ACC112 (cell line): ENCODE measurements at regions not wholly inside any gene's neighbourhood (a gene's known extent, or its start where the extent isn't known, plus 50 kb on each side); places are given as distances from the start of the nearest gene placed in this dataset.

Experiments used
- H2AFZ ChIP-seq: fragments of 200-600 bp; sonication (generic); one replicate; pipeline ENCODE4 v1.6.0; 2017; ENCODE audit warnings: antibody characterized with exemption, low read length; ENCODE audit not compliant: unreplicated experiment
- H3K27ac ChIP-seq: fragments of 200-600 bp; sonication (generic); 2 replicates; pipeline ENCODE4 v1.5.1; 2014; ENCODE audit warnings: low read depth, mild to moderate bottlenecking, antibody characterized with exemption, low read length, moderate library complexity
- H3K27me3 ChIP-seq: fragments of 200-600 bp; sonication (generic); 2 replicates; pipeline ENCODE4 v1.6.1; 2014; ENCODE audit warnings: mild to moderate bottlenecking, antibody characterized with exemption, low read length, moderate library complexity, mixed read lengths; ENCODE audit not compliant: insufficient read depth
- H3K36me3 ChIP-seq: fragments of 200-600 bp; sonication (generic); 2 replicates; pipeline ENCODE4 v1.6.1; 2016; ENCODE audit warnings: mild to moderate bottlenecking, antibody characterized with exemption, low read length, moderate library complexity, mixed read lengths; ENCODE audit not compliant: insufficient read depth
- H3K4me1 ChIP-seq: fragments of 200-600 bp; sonication (generic); one replicate; pipeline ENCODE4 v1.6.1; 2016; ENCODE audit warnings: low read length, mixed read lengths; ENCODE audit not compliant: insufficient read depth, unreplicated experiment, control insufficient read depth
- H3K4me3 ChIP-seq: fragments of 200-600 bp; sonication (generic); 2 replicates; pipeline ENCODE4 v1.5.1; 2014; ENCODE audit warnings: mild to moderate bottlenecking, low read depth, low read length
- H3K79me2 ChIP-seq: fragments of 200-600 bp; sonication (generic); one replicate; pipeline ENCODE4 v1.6.0; 2016; ENCODE audit warnings: low read length; ENCODE audit not compliant: control insufficient read depth, unreplicated experiment, insufficient read depth

GRCh38 chr3:82816086-82816485 is 1054.6 kb upstream of the GBE1 start:
- Histone ChIP-seq H2AFZ (no peak overlapping the region), H3K36me3 (no peaks in the 10 kb centered on the region), H3K4me3 (no peak overlapping the region), H3K27me3 (no peaks in the 10 kb centered on the region), H3K79me2 (no peaks in the 10 kb centered on the region), H3K4me1 (no peaks in the 10 kb centered on the region), H3K27ac (no peak overlapping the region)

GRCh38 chr3:82815417-82816058 is 1054.1 kb upstream of the GBE1 start:
- no peak overlapping the region for H3K4me3 ChIP-seq
- no peaks in the 10 kb centered on the region for H3K27me3 ChIP-seq
- no peak overlapping the region for H2AFZ ChIP-seq
- no peaks in the 10 kb centered on the region for H3K79me2 ChIP-seq
- no peak overlapping the region for H3K27ac ChIP-seq
- H3K36me3 ChIP-seq: no peaks in the 10 kb centered on the region
- H3K4me1 ChIP-seq: no peaks in the 10 kb centered on the region

- H3K79me2 ChIP-seq: no peaks in the 10 kb centered on the region
- H3K4me3 ChIP-seq: no peak overlapping the region
- no peaks in the 10 kb centered on the region for H3K27me3 ChIP-seq
- no peak overlapping the region for H3K27ac ChIP-seq
- no peaks in the 10 kb centered on the region for H3K4me1 ChIP-seq
- no peak overlapping the region for H2AFZ ChIP-seq
- H3K36me3 ChIP-seq: no peaks in the 10 kb centered on the region
Observed at GRCh38 chr3:82814660-82815059, 1053.2 kb upstream of the GBE1 start.

- Histone ChIP-seq H3K27ac (no peak overlapping the region), H3K79me2 (no peaks in the 10 kb centered on the region), H3K27me3 (no peaks in the 10 kb centered on the region), H3K4me1 (no peaks in the 10 kb centered on the region), H2AFZ (no peak overlapping the region), H3K36me3 (no peaks in the 10 kb centered on the region), H3K4me3 (no peak overlapping the region)
Observed at GRCh38 chr3:82807781-82808180, 1046.3 kb upstream of the GBE1 start.

- Histone ChIP-seq H2AFZ (no peak overlapping the region), H3K27ac (no peak overlapping the region), H3K4me3 (no peak overlapping the region), H3K36me3 (no peaks in the 10 kb centered on the region), H3K79me2 (no peaks in the 10 kb centered on the region), H3K27me3 (no peaks in the 10 kb centered on the region), H3K4me1 (no peaks in the 10 kb centered on the region)
Observed at GRCh38 chr3:82802501-82802900, 1041.1 kb upstream of the GBE1 start.

- H2AFZ ChIP-seq: no peak overlapping the region
Observed at GRCh38 chr3:82800248-82800647, 1038.8 kb upstream of the GBE1 start.

GRCh38 chr3:82796765-82797164 is 1035.3 kb upstream of the GBE1 start:
- H3K4me1 ChIP-seq: no peaks in the 10 kb centered on the region
- no peaks in the 10 kb centered on the region for H3K36me3 ChIP-seq
- H3K27ac ChIP-seq: no peak overlapping the region
- H3K4me3 ChIP-seq: no peak overlapping the region
- no peaks in the 10 kb centered on the region for H3K27me3 ChIP-seq
- no peaks in the 10 kb centered on the region for H3K79me2 ChIP-seq
- H2AFZ ChIP-seq: no peak overlapping the region

More at GRCh38 chr3:82800248-82800647, 1038.8 kb upstream of the GBE1 start:
- Histone ChIP-seq H3K4me1 (no peaks in the 10 kb centered on the region), H3K79me2 (no peaks in the 10 kb centered on the region), H3K27me3 (no peaks in the 10 kb centered on the region), H3K4me3 (no peak overlapping the region), H3K27ac (no peak overlapping the region), H3K36me3 (no peaks in the 10 kb centered on the region)

- H3K4me1 ChIP-seq: no peaks in the 10 kb centered on the region
- H3K4me3 ChIP-seq: no peak overlapping the region
- H3K79me2 ChIP-seq: no peaks in the 10 kb centered on the region
- no peak overlapping the region for H2AFZ ChIP-seq
- H3K36me3 ChIP-seq: no peaks in the 10 kb centered on the region
- H3K27ac ChIP-seq: no peak overlapping the region
- H3K27me3 ChIP-seq: no peaks in the 10 kb centered on the region
Observed at GRCh38 chr3:82791241-82791640, 1029.8 kb upstream of the GBE1 start.

- Histone ChIP-seq H3K27me3 (no peaks in the 10 kb centered on the region), H3K4me1 (no peaks in the 10 kb centered on the region), H3K27ac (no peak overlapping the region), H3K36me3 (no peaks in the 10 kb centered on the region), H3K79me2 (no peaks in the 10 kb centered on the region), H3K4me3 (no peak overlapping the region), H2AFZ (no peak overlapping the region)
Observed at GRCh38 chr3:82790307-82791097, 1029.1 kb upstream of the GBE1 start.

GRCh38 chr3:82783194-82783593 is 1021.7 kb upstream of the GBE1 start:
- Histone ChIP-seq H3K4me1 (no peaks in the 10 kb centered on the region), H2AFZ (no peak overlapping the region), H3K4me3 (no peak overlapping the region), H3K79me2 (no peaks in the 10 kb centered on the region), H3K36me3 (no peaks in the 10 kb centered on the region), H3K27me3 (no peaks in the 10 kb centered on the region), H3K27ac (no peak overlapping the region)

- Histone ChIP-seq H3K79me2 (no peaks in the 10 kb centered on the region), H3K27ac (no peak overlapping the region), H2AFZ (no peak overlapping the region)
Observed at GRCh38 chr3:82773207-82773606, 1011.8 kb upstream of the GBE1 start.

More at GRCh38 chr3:82773207-82773606, 1011.8 kb upstream of the GBE1 start:
- Histone ChIP-seq H3K27me3 (no peaks in the 10 kb centered on the region), H3K36me3 (no peaks in the 10 kb centered on the region), H3K4me3 (no peak overlapping the region), H3K4me1 (no peaks in the 10 kb centered on the region)
